DND-41 (cell line): ENCODE measurements at regions not wholly inside any gene's neighbourhood (a gene's known extent, or its start where the extent isn't known, plus 50 kb on each side); places are given as distances from the start of the nearest gene placed in this dataset.
"Not testable (repeated sequence)": the region's sequence is repeated elsewhere in the genome, so short reads cannot be mapped to it uniquely, and the experiment has no call there.

Experiments used
- ATAC-seq: fragments of 200-7000 bp; cut with Tn5 transposase; 3 replicates; pipeline ENCODE4 v1.9.1; 2021; ENCODE audit warnings: low read depth; ENCODE audit not compliant: insufficient read depth
- DNase-seq: peaks from one replicate; pipeline ENCODE4 v3.0.0-alpha.2; 2020
- H2AFZ ChIP-seq: 2 replicates; pipeline ENCODE4 v1.6.0; 2012; ENCODE audit warnings: low read depth, low read length
- H3K27ac ChIP-seq: 2 replicates; pipeline ENCODE4 v1.5.1; 2012; ENCODE audit warnings: low read length, inconsistent platforms
- H3K27me3 ChIP-seq: fragments of 200-600 bp; sonication (generic); 2 replicates; pipeline ENCODE4 v1.6.0; 2012; ENCODE audit warnings: low read length, mild to moderate bottlenecking, inconsistent platforms; ENCODE audit not compliant: insufficient read depth, poor library complexity
- H3K36me3 ChIP-seq: 2 replicates; pipeline ENCODE4 v1.5.1; 2012; ENCODE audit warnings: low read length, inconsistent platforms; ENCODE audit not compliant: insufficient read depth
- H3K4me1 ChIP-seq: 2 replicates; pipeline ENCODE4 v1.5.1; 2012; ENCODE audit warnings: mild to moderate bottlenecking, low read length; ENCODE audit not compliant: insufficient read depth
- H3K4me2 ChIP-seq: 2 replicates; pipeline ENCODE4 v1.6.0; 2012; ENCODE audit warnings: mild to moderate bottlenecking, moderate library complexity, low read length, inconsistent platforms; ENCODE audit not compliant: insufficient read depth
- H3K4me3 ChIP-seq, 2 experiments: fragments of 200-600 bp in 1 of 2; shearing (Covaris generic) in 1 of 2; 2 replicates each; pipeline ENCODE4 v1.5.1; 2012 to 2016; ENCODE audit warnings: inconsistent platforms in 2 of 2, low read length in 2 of 2, mild to moderate bottlenecking in 2 of 2, low read depth in 1 of 2, moderate library complexity in 1 of 2
- H3K79me2 ChIP-seq: 2 replicates; pipeline ENCODE4 v1.6.0; 2012; ENCODE audit warnings: low read length, inconsistent platforms; ENCODE audit not compliant: insufficient read depth
- H3K9ac ChIP-seq: 2 replicates; pipeline ENCODE4 v1.6.0; 2012; ENCODE audit warnings: low read depth, mild to moderate bottlenecking, inconsistent platforms, low read length, moderate library complexity
- H3K9me3 ChIP-seq: 2 replicates; pipeline ENCODE4 v1.5.1; 2012; ENCODE audit warnings: low read length, moderate library complexity, mild to moderate bottlenecking, inconsistent platforms; ENCODE audit not compliant: insufficient read depth, severe bottlenecking
- H4K20me1 ChIP-seq: 2 replicates; pipeline ENCODE4 v1.6.0; 2012; ENCODE audit warnings: low read length; ENCODE audit not compliant: insufficient read depth
- EZH2 ChIP-seq: IDR thresholded peaks from 3 replicates; pipeline ENCODE4 v1.6.1; 2012; ENCODE audit warnings: borderline replicate concordance, low read depth, mild to moderate bottlenecking, moderate library complexity, low read length, inconsistent platforms; ENCODE audit not compliant: severe bottlenecking
- TF ChIP-seq, protein P1 (sequence below): IDR thresholded peaks from 2 replicates; pipeline ENCODE4 v1.5.1; 2012; ENCODE audit warnings: borderline replicate concordance, low read length, moderate library complexity, mild to moderate bottlenecking; ENCODE audit not compliant: poor library complexity, severe bottlenecking; ENCODE audit errors: extremely low read depth

DNA sequence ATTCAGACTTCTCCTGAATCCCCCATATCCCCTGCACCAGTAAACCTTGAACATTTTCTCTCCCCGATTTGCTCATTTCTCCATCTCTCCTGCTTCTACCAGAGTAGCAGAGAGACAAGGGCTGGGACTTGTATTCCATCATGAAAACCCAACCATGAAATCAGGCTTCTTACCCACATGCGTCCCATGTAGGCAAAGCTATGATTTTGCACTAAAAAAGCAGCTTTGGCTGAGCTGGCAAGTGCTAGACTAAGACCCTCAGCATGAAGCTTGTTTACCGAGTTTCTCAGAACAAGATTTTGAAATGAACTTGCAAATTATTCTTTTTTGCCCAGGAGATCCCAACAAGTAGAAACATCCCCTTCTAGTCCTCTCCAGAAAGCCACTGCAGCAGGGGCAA lies 80.3 kb upstream of the RFLNA start:
- no peak for TF ChIP-seq EZH2
- TF ChIP-seq, protein P1, sequence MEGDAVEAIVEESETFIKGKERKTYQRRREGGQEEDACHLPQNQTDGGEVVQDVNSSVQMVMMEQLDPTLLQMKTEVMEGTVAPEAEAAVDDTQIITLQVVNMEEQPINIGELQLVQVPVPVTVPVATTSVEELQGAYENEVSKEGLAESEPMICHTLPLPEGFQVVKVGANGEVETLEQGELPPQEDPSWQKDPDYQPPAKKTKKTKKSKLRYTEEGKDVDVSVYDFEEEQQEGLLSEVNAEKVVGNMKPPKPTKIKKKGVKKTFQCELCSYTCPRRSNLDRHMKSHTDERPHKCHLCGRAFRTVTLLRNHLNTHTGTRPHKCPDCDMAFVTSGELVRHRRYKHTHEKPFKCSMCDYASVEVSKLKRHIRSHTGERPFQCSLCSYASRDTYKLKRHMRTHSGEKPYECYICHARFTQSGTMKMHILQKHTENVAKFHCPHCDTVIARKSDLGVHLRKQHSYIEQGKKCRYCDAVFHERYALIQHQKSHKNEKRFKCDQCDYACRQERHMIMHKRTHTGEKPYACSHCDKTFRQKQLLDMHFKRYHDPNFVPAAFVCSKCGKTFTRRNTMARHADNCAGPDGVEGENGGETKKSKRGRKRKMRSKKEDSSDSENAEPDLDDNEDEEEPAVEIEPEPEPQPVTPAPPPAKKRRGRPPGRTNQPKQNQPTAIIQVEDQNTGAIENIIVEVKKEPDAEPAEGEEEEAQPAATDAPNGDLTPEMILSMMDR, result no peak
- no peaks in the 10 kb centered on the region for H3K79me2 ChIP-seq
- no peak for DNase-seq
- H3K4me1 ChIP-seq, result peaks cover 21% of the 10 kb centered on the region
- no peak overlapping the region for H3K9ac ChIP-seq
- no peak for ATAC-seq
- H3K9me3 ChIP-seq, result peaks cover 5% of the 10 kb centered on the region
- no peak overlapping the region for H3K4me3 ChIP-seq
- H3K27me3 ChIP-seq, result no peaks in the 10 kb centered on the region
- H3K36me3 ChIP-seq, result no peaks in the 10 kb centered on the region
- no peak overlapping the region for H3K27ac ChIP-seq
- no peaks in the 10 kb centered on the region for H4K20me1 ChIP-seq
- H3K4me2 ChIP-seq, result no peak overlapping the region
- no peak overlapping the region for H2AFZ ChIP-seq

DNA sequence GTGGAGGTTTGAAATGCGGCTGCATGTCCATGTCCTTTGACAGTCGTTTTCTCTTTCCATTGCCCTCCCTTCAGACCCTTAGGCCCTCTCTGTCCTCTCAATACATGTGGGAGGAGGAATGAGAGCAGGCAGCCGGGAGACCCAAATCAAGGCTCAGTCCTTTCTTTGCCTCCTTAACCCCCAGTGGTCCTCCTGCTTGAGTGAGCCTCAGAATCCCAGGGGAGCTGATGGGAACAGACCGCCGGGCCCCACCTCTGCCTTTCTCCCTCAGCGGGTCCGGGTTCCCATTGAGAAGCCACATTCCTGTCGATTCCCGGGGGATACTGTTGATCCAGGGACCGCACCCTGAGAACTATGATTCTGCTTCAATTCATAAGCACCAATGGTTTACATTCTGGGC lies 77.9 kb upstream of the RFLNA start:
- Histone ChIP-seq H3K27ac (no peak overlapping the region), H4K20me1 (no peaks in the 10 kb centered on the region), H3K79me2 (no peaks in the 10 kb centered on the region), H3K27me3 (no peaks in the 10 kb centered on the region), H3K4me3 (no peak overlapping the region), H3K36me3 (no peaks in the 10 kb centered on the region), H3K9me3 (peaks cover 5% of the 10 kb centered on the region), H3K9ac (no peak overlapping the region), H3K4me1 (peaks cover 28% of the 10 kb centered on the region), H2AFZ (no peak overlapping the region), H3K4me2 (no peak overlapping the region)
- DNase-seq, result no peak
- ATAC-seq, result no peak
- TF ChIP-seq EZH2, result no peak
- TF ChIP-seq, protein P1, result no peak

DNA sequence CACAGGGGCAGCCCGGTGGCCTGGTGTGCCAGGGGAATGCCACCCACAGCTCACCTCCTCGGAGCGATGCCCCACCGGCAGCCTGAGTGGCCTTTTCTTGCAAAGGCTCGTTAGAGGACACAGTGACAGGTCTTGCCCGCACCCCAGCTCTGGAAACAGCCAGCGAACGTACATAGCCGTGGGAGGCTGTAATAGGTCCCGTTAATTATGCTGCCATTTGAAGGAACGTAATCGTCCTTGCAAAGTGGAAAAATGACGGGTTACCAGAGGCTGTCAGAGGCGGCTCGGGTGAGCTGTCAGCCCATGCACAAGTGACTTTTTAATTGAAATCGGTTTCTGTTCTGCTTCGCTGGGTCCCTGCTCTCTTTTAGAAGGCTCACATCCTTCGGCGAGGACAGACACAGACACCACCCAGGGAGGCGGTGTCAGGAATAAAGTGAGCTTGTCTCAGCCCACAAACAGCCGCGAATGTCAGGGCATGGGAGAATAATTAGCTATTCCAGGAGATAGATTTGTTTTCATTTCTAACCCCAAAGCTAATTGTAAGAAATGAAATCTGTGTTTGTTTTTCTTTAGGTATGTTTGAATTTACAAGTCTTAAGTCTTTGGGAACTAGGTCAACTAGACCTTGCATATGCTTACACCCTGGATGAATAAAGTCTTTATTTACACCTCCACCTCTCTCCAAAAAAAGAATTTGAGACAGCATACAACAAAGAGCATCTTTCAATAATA lies 77.2 kb upstream of the RFLNA start:
- TF ChIP-seq, protein P1, result no peak
- TF ChIP-seq EZH2, result no peak
- no peaks in the 10 kb centered on the region for H3K79me2 ChIP-seq
- 0 out of 2 replicates have a peak overlapping the region, but pooled peaks have one; percentile 30 for H2AFZ ChIP-seq
- peaks cover 34% of the 10 kb centered on the region for H3K4me1 ChIP-seq
- ATAC-seq, result no peak; the same call in 2 of the 3 replicates
- no peak overlapping the region for H3K4me2 ChIP-seq
- no peaks in the 10 kb centered on the region for H4K20me1 ChIP-seq
- no peak for DNase-seq
- no peaks in the 10 kb centered on the region for H3K36me3 ChIP-seq
- no peaks in the 10 kb centered on the region for H3K27me3 ChIP-seq
- H3K9me3 ChIP-seq, result peaks cover 5% of the 10 kb centered on the region
- no peak overlapping the region for H3K4me3 ChIP-seq
- peak overlapping the region; percentile 20; the same call in 1 of the 2 replicates for H3K27ac ChIP-seq
- no peak overlapping the region for H3K9ac ChIP-seq

DNA sequence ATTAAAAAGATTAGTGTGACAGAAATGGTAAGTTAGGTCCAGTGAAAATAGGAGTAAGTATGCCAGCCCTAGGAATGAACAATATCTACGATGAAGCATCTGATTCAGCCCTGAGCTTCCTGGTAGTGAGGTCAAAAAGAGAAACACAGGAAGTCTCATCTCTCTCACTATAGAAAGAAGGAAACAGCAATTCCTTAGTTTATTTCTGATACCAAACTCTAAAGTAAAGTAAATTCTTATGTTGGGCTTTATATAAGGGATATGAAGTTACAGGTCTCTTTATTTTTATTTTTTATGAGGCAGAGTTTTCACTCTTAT lies 76.7 kb upstream of the RFLNA start:
- Histone ChIP-seq H2AFZ (0 out of 2 replicates have a peak overlapping the region, but pooled peaks have one; percentile 30), H3K27me3 (no peaks in the 10 kb centered on the region), H3K4me2 (no peak overlapping the region), H3K79me2 (no peaks in the 10 kb centered on the region), H3K36me3 (no peaks in the 10 kb centered on the region), H3K4me1 (peaks cover 39% of the 10 kb centered on the region), H4K20me1 (no peaks in the 10 kb centered on the region), H3K4me3 (no peak overlapping the region), H3K9me3 (peaks cover 5% of the 10 kb centered on the region), H3K9ac (no peak overlapping the region), H3K27ac (peak overlapping the region; percentile 20; the same call in 1 of the 2 replicates)
- ATAC-seq (no peak), DNase-seq (no peak)
- no peak for TF ChIP-seq EZH2
- TF ChIP-seq, protein P1, result no peak

DNA sequence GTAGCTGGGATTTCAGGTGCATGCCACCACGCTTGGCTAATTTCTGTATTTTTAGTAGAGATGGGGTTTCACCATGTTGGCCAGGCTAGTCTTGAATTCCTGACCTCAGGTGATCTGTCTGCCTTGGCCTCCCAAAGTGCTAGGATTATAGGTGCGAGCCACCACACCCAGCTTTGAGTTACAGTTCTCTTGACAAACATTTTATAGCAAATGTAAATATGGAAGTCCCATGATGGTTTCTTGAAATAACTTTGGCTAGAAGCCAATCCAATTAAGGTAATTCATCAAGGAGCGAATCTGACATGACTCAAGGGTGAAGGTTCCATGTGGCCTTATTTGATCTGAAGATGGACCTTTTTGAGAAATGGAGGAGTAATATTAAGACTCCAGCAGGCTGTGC lies 76.2 kb upstream of the RFLNA start:
- not testable (repeated sequence) for H3K4me2 ChIP-seq, H4K20me1 ChIP-seq, DNase-seq, H2AFZ ChIP-seq, H3K4me3 ChIP-seq, H3K9me3 ChIP-seq, H3K79me2 ChIP-seq, ATAC-seq, H3K36me3 ChIP-seq, H3K9ac ChIP-seq, H3K27me3 ChIP-seq
- Histone ChIP-seq H3K4me1 (peaks cover 44% of the 10 kb centered on the region), H3K27ac (peak overlapping the region; percentile 19; the same call in 1 of the 2 replicates)
